ENCODE measurements at regions not wholly inside any gene's neighbourhood (a gene's known extent, or its start where the extent isn't known, plus 50 kb on each side); places are given as distances from the start of the nearest gene placed in this dataset.

- Histone ChIP-seq H3K4me1 (no peaks in the 10 kb centered on the region), H3K27ac (no peak overlapping the region), H3K9me3 (no peaks in the 10 kb centered on the region), H3K27me3 (no peaks in the 10 kb centered on the region), H3K36me3 (no peaks in the 10 kb centered on the region), H3K4me3 (no peak overlapping the region)
- TF ChIP-seq CTCF (IDR thresholded peaks at IDR 0.05) = no peak
- TF ChIP-seq POLR2A (IDR thresholded peaks at IDR 0.05) = no peak
- DNase-seq = no peak
These were observed 90.3 kb downstream of the RPRM start for GRCh38 chr2:153388246-153388645.

- TF ChIP-seq POLR2A (IDR thresholded peaks at IDR 0.05) (no peak), CTCF (IDR thresholded peaks at IDR 0.05) (no peak)
- no peaks in the 10 kb centered on the region for H3K36me3 ChIP-seq
- no peaks in the 10 kb centered on the region for H3K27me3 ChIP-seq
These were observed 91.4 kb downstream of the RPRM start for GRCh38 chr2:153387203-153387602.

GRCh38 chr2:153386481-153386897 lies 92.1 kb downstream of the RPRM start:
- Histone ChIP-seq H3K4me1 (no peaks in the 10 kb centered on the region), H3K27ac (no peak overlapping the region)

More at GRCh38 chr2:153387203-153387602, 91.4 kb downstream of the RPRM start:
- Histone ChIP-seq H3K27ac (no peak overlapping the region), H3K4me1 (no peaks in the 10 kb centered on the region), H3K9me3 (no peaks in the 10 kb centered on the region), H3K4me3 (no peak overlapping the region)
- DNase-seq = no peak

GRCh38 chr2:153373510-153374279 lies 104.9 kb downstream of the RPRM start:
- TF ChIP-seq POLR2A (IDR thresholded peaks at IDR 0.05) (no peak), CTCF (IDR thresholded peaks at IDR 0.05) (no peak)
- Histone ChIP-seq H3K27me3 (no peaks in the 10 kb centered on the region), H3K4me1 (no peaks in the 10 kb centered on the region), H3K9me3 (no peaks in the 10 kb centered on the region), H3K36me3 (no peaks in the 10 kb centered on the region), H3K4me3 (no peak overlapping the region), H3K27ac (no peak overlapping the region)
- no peak for DNase-seq

More at GRCh38 chr2:153386481-153386897, 92.1 kb downstream of the RPRM start:
- no peaks in the 10 kb centered on the region for H3K36me3 ChIP-seq
- H3K27me3 ChIP-seq = no peaks in the 10 kb centered on the region
- no peak overlapping the region for H3K4me3 ChIP-seq
- DNase-seq = no peak
- H3K9me3 ChIP-seq = no peaks in the 10 kb centered on the region
- TF ChIP-seq POLR2A (IDR thresholded peaks at IDR 0.05) (no peak), CTCF (IDR thresholded peaks at IDR 0.05) (no peak)

- no peaks in the 10 kb centered on the region for H3K4me1 ChIP-seq
- no peaks in the 10 kb centered on the region for H3K36me3 ChIP-seq
- TF ChIP-seq POLR2A (IDR thresholded peaks at IDR 0.05) (no peak), CTCF (IDR thresholded peaks at IDR 0.05) (no peak)
- no peaks in the 10 kb centered on the region for H3K9me3 ChIP-seq
- no peak overlapping the region for H3K27ac ChIP-seq
- no peaks in the 10 kb centered on the region for H3K27me3 ChIP-seq
- H3K4me3 ChIP-seq = no peak overlapping the region
- no peak for DNase-seq
These were observed 118.3 kb downstream of the RPRM start for GRCh38 chr2:153360239-153360638.

Measured in Peyer's patch (tissue), 4 donors.